ENCODE measurements at regions not wholly inside any gene's neighbourhood (a gene's known extent, or its start where the extent isn't known, plus 50 kb on each side); places are given as distances from the start of the nearest gene placed in this dataset.
"Not testable (repeated sequence)": the region's sequence is repeated elsewhere in the genome, so short reads cannot be mapped to it uniquely, and the experiment has no call there.

GRCh38 chr3:177359593-177360357, 162.5 kb upstream of the TBL1XR1 start:
- peak; percentile 96 for DNase-seq

- DNase-seq = no peak
These were observed 164.0 kb upstream of the TBL1XR1 start for GRCh38 chr3:177361081-177361938.

- no peak for DNase-seq
These were observed 165.3 kb upstream of the TBL1XR1 start for GRCh38 chr3:177362626-177363025.

- DNase-seq = no peak
These were observed 167.0 kb upstream of the TBL1XR1 start for GRCh38 chr3:177364236-177364635.

- DNase-seq = not testable (repeated sequence)
These were observed 168.0 kb upstream of the TBL1XR1 start for GRCh38 chr3:177365294-177365693.

- DNase-seq = no peak
These were observed 170.5 kb upstream of the TBL1XR1 start for GRCh38 chr3:177367788-177368187.

GRCh38 chr3:177370246-177370822, 173.1 kb upstream of the TBL1XR1 start:
- DNase-seq = no peak

- no peak for DNase-seq
These were observed 173.9 kb upstream of the TBL1XR1 start for GRCh38 chr3:177371146-177371545.

- DNase-seq = no peak
These were observed 174.6 kb upstream of the TBL1XR1 start for GRCh38 chr3:177371888-177372287.

GRCh38 chr3:177374323-177374722, 177.0 kb upstream of the TBL1XR1 start:
- DNase-seq = no peak

- no peak for DNase-seq
These were observed 178.0 kb upstream of the TBL1XR1 start for GRCh38 chr3:177375316-177375715.

- no peak for DNase-seq
These were observed 179.9 kb upstream of the TBL1XR1 start for GRCh38 chr3:177377166-177377565.

- no peak for DNase-seq
These were observed 180.9 kb upstream of the TBL1XR1 start for GRCh38 chr3:177378168-177378567.

GRCh38 chr3:177379045-177379444, 181.8 kb upstream of the TBL1XR1 start:
- DNase-seq = no peak

GRCh38 chr3:177381070-177381469, 183.8 kb upstream of the TBL1XR1 start:
- DNase-seq = no peak

GRCh38 chr3:177382944-177383343, 185.7 kb upstream of the TBL1XR1 start:
- DNase-seq = no peak

GRCh38 chr3:177385186-177385585, 187.9 kb upstream of the TBL1XR1 start:
- peak; percentile 24 for DNase-seq

GRCh38 chr3:177385831-177386301, 188.6 kb upstream of the TBL1XR1 start:
- no peak for DNase-seq

GRCh38 chr3:177388209-177388608, 190.9 kb upstream of the TBL1XR1 start:
- DNase-seq = no peak

- not testable (repeated sequence) for DNase-seq
These were observed 197.1 kb upstream of the TBL1XR1 start for GRCh38 chr3:177394231-177395024.

GRCh38 chr3:177396733-177397132, 199.5 kb upstream of the TBL1XR1 start:
- DNase-seq = no peak

GRCh38 chr3:177401375-177401774, 204.1 kb upstream of the TBL1XR1 start:
- no peak for DNase-seq

GRCh38 chr3:177402533-177402932, 205.3 kb upstream of the TBL1XR1 start:
- DNase-seq = no peak

All from activated CD4-positive, alpha-beta T cell treated with anti-CD3 and anti-CD28 coated beads, Interleukin-2, amount 50 U/mL, for 16 hours (primary cell).